ENCODE measurements at regions not wholly inside any gene's neighbourhood (a gene's known extent, or its start where the extent isn't known, plus 50 kb on each side); places are given as distances from the start of the nearest gene placed in this dataset.
"Not testable (repeated sequence)": the region's sequence is repeated elsewhere in the genome, so short reads cannot be mapped to it uniquely, and the experiment has no call there.

GRCh38 chr13:32838945-32839344, 177.3 kb upstream of the KL start:
- no peak overlapping the region for H3K4me3 ChIP-seq (ENCODE audit: low read depth, low read length)
- peak; percentile 71 for DNase-seq (ENCODE audit: low read depth)
- no peak for TF ChIP-seq CTCF (IDR thresholded peaks at IDR 0.05; ENCODE audit: control insufficient read depth, extremely low read depth, insufficient read depth)

- no peak for DNase-seq (ENCODE audit: low read depth)
- no peak overlapping the region for H3K4me3 ChIP-seq (ENCODE audit: low read depth, low read length)
- TF ChIP-seq CTCF (IDR thresholded peaks at IDR 0.05; ENCODE audit: control insufficient read depth, extremely low read depth, insufficient read depth): no peak
Measured at GRCh38 chr13:32840113-32840512, 176.1 kb upstream of the KL start.

- H3K4me3 ChIP-seq (ENCODE audit: low read depth, low read length): no peak overlapping the region
- TF ChIP-seq CTCF (IDR thresholded peaks at IDR 0.05; ENCODE audit: control insufficient read depth, extremely low read depth, insufficient read depth): no peak
- no peak for DNase-seq (ENCODE audit: low read depth)
Measured at GRCh38 chr13:32840989-32841713, 175.1 kb upstream of the KL start.

- DNase-seq (ENCODE audit: low read depth): no peak
- TF ChIP-seq CTCF (IDR thresholded peaks at IDR 0.05; ENCODE audit: control insufficient read depth, extremely low read depth, insufficient read depth): no peak
- H3K4me3 ChIP-seq (ENCODE audit: low read depth, low read length): no peak overlapping the region
Measured at GRCh38 chr13:32845952-32846950, 170.0 kb upstream of the KL start.

- not testable (repeated sequence) for H3K4me3 ChIP-seq (ENCODE audit: low read depth, low read length); DNase-seq (ENCODE audit: low read depth)
Measured at GRCh38 chr13:32847976-32848375, 168.2 kb upstream of the KL start.

- H3K4me3 ChIP-seq (ENCODE audit: low read depth, low read length): no peak overlapping the region
- no peak for TF ChIP-seq CTCF (IDR thresholded peaks at IDR 0.05; ENCODE audit: control insufficient read depth, extremely low read depth, insufficient read depth)
- DNase-seq (ENCODE audit: low read depth): no peak
Measured at GRCh38 chr13:32849369-32849768, 166.9 kb upstream of the KL start.

- no peak for TF ChIP-seq CTCF (IDR thresholded peaks at IDR 0.05; ENCODE audit: control insufficient read depth, extremely low read depth, insufficient read depth)
- no peak for DNase-seq (ENCODE audit: low read depth)
- no peak overlapping the region for H3K4me3 ChIP-seq (ENCODE audit: low read depth, low read length)
Measured at GRCh38 chr13:32850316-32851052, 165.7 kb upstream of the KL start.
